Motor neuron (in vitro differentiated cells): ENCODE measurements at regions not wholly inside any gene's neighbourhood (a gene's known extent, or its start where the extent isn't known, plus 50 kb on each side); places are given as distances from the start of the nearest gene placed in this dataset.

Experiments used
- ATAC-seq, 8 experiments: fragments of 200-7000 bp; cut with Tn5 transposase; replicated peaks in 6 of 8; 2 replicates each; pipeline ENCODE4 v1.8.0; 2021; ENCODE audit warnings: mild to moderate bottlenecking in 8 of 8, moderate library complexity in 8 of 8
- H3K27ac ChIP-seq, 2 donors: fragments of 250-450 bp; sonication (Bioruptor Pico); 2 replicates each; pipeline ENCODE4 v1.9.0; 2021; ENCODE audit warnings: antibody characterized with exemption in 2 of 2, mild to moderate bottlenecking in 2 of 2, moderate library complexity in 1 of 2
- H3K4me1 ChIP-seq, 2 donors: fragments of 250-450 bp; sonication (Bioruptor Pico); replicated peaks in 1 of 2; 2 replicates each; pipeline ENCODE4 v1.6.1; 2021; ENCODE audit warnings: antibody characterized with exemption in 2 of 2, mild to moderate bottlenecking in 2 of 2, moderate library complexity in 1 of 2
- H3K4me3 ChIP-seq, 5 donors: fragments of 250-450 bp; sonication (Bioruptor Pico); 2 replicates each; pipeline ENCODE4 v1.9.0; 2021; ENCODE audit warnings: antibody characterized with exemption in 5 of 5, mild to moderate bottlenecking in 5 of 5, moderate library complexity in 4 of 5
- WGBS, 10 experiments: fragments of 450-650 bp; shearing (Covaris generic); methylation state at CpG; one replicate each; pipeline ENCODE4 v1.0.0; 2022; 5-methylcytosine and 5-hydroxymethylcytosine counted together
- in situ Hi-C, 9 experiments: fragments of 400-800 bp; cut with MboI; loops; one replicate each; pipeline ENCODE4 v1.15.0; 2021; ENCODE audit warnings: low sequenced_read_pairs in 9 of 9, low pct_unique_long_range_greater_than_20kb in 2 of 9; ENCODE audit not compliant: unreplicated experiment in 9 of 9

DNA sequence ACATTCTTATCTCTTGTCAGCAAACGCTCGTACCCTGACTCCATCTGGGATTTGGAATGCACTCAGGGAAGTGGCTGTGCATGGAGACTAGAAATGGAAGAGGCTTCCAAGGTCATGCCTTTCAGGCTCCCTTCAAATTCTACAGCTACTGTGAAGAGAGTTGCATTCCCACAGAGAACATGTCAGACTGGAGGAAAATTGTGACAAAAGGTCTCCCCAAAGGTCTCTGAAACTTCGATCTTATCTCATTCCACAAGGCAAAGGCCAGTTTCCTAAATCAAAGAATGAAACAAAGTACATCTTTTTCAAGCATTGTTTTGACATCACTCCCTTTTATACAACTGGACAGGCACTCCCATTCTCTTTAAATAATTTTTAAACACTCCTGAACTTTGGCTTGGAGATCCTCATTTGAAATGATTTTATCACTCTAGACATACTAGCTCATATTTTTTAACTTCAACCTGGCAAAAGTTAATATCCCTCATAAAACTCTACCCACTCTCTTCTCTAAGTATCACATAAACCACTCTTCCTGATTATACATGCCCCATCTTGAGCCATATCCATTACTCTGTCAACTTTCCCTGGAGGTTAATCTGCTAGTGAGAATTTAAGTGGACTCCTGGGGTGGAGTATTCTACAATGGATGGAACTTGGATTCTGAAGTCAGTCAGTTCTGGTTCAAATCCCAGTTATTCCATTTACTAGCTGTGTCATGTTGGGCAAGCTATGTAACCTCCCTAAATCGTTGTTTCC is 218.1 kb upstream of the HMGA2 start:
- no peaks in the 10 kb centered on the region for H3K4me1 ChIP-seq
- no peak for ATAC-seq
- H3K27ac ChIP-seq, result no peak overlapping the region
- WGBS, 10 experiments, result 50 to 94% (median 66%) methylated on average over 1 to 4 of the region's 4 CpGs; no CpG with 5 or more reads in 1 of the 10 experiments
- in situ Hi-C loops, result no loop called here
- no peak overlapping the region for H3K4me3 ChIP-seq

DNA sequence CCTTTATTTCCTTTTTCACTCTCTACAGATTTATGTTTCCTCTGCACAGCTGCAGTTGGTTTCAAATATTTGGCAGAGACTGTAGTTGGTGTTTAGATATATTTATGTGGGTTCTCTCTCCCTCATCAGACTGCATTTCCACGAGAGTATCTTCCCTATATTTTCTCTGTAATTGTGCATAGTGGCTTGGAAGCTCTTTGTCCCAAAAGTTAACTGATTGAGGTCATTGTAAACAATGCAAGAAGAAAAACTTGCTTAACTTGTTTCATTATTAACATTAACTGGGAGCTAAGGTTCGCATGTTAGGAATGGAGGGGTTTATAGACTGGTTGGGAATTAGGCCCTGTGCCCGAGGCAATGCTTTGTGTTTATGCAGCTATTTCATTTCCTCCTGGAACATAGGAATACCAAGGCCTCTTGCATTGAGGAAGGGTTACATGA is 216.9 kb upstream of the HMGA2 start:
- no peak overlapping the region for H3K27ac ChIP-seq
- in situ Hi-C loops, result no loop called here
- 20 to 100% (median 85%) methylated on average over 1 to 3 of the region's 3 CpGs for WGBS, 10 experiments

DNA sequence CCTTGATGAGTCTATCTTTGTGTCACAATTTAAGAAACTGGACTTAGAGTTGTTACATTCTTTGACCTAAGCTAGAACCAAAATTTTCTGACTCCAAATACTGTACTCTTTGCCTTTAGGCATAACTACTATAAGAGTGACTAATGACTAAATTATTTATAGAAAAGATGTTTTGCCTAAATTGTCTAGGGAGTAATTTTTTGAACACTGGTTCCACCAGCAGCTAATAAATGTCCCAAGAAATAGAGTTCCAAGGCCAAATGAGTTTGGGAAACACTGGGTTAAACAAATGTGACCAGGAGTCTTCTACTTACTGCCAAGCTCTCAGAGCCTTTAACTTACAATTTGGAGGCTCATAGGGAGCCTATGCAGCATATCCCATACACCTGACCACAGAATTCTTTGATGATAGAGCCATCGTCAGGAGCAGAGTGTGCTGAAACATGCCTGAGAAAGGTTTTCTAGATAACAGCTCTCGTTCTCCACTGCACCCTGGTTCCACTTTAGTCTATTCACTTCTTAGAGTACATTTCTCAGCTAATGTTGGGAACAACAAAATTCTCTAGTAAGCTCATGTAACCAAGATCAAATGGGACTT is 215.9 kb upstream of the HMGA2 start:
- WGBS, 10 experiments, result 40 to 100% (median 94%) methylated on average over 1 to 2 of the region's 2 CpGs; no CpG with 5 or more reads in 4 of the 10 experiments
- Histone ChIP-seq H3K4me3 (no peak overlapping the region), H3K4me1 (no peaks in the 10 kb centered on the region), H3K27ac (no peak overlapping the region)
- ATAC-seq, result no peak
- in situ Hi-C loops, result no loop called here

More for the DNA sequence above, 216.9 kb upstream of the HMGA2 start:
- Histone ChIP-seq H3K4me3 (no peak overlapping the region), H3K4me1 (no peaks in the 10 kb centered on the region)
- ATAC-seq, result no peak

DNA sequence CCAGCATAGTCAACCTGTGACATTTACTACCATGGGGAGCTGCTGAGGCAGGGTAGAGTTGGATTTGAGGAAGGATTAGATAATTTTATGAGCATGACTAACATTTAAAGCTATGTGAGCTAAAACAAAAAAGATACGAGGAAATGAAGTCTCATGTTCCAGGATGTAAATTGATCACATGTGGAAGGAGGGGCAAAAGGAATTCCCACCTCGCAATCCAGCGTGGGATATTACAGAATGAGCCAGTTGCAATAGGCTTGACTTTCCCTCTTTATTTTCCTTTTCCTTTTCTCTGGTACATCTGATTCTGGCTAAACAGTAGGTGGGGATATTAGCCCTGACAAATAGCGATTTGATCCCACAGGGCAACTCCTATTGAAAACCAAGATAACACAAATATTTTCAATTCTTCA is 214.9 kb upstream of the HMGA2 start:
- no peaks in the 10 kb centered on the region for H3K4me1 ChIP-seq
- no peak overlapping the region for H3K27ac ChIP-seq
- peak in 2 of 8 experiments; percentile 66 for ATAC-seq
- in situ Hi-C loops, result no loop called here
- no peak overlapping the region for H3K4me3 ChIP-seq
- 11 to 100% (median 80%) methylated on average over 1 to 4 of the region's 4 CpGs for WGBS, 10 experiments

DNA sequence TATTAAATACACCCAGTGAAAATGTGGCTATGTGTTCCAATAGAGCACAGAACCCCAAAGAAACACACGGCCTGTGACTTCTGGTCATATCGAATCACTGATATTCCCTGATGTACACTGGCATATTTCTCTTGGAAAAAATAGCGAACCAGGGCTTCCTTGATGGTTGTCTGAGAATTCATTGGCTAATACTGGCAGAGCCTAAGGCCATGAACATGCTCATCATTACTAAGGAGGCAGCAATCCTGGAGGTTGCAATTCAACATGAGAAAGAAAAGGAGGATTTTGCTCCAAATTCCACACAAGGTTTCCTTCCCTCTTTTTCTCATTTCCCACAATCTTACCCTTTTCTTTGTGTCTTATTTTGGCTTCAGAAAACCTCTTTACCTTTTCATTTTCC is 212.9 kb upstream of the HMGA2 start:
- WGBS, 10 experiments, result 82 to 100% (median 96%) methylated on average over 2 to 3 of the region's 3 CpGs; no CpG with 5 or more reads in 3 of the 10 experiments
- Histone ChIP-seq H3K4me3 (no peak overlapping the region), H3K4me1 (no peaks in the 10 kb centered on the region), H3K27ac (no peak overlapping the region)
- no peak for ATAC-seq
- in situ Hi-C loops, result no loop called here

DNA sequence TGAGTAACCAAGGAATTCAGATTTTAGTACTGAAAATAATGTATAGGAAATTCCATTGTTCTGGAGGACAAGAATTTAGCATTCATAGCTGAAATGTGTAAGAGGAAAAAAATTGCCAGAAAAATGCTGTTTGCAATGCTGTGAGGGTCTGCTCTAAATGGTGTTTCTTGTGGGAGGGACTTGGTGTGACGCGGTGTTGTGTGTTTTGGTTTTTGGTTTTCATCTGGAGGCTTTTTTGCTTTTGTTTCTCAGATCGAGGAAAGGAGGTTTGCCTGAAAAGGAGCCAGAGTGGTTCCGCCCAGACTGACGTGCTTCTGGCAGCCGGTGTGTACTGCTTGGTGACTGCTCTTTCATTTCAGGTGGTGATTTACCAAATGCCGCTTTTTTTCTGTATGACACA is 211.8 kb upstream of the HMGA2 start:
- WGBS, 10 experiments, result 47 to 100% (median 73%) methylated on average over 2 to 7 of the region's 7 CpGs; no CpG with 5 or more reads in 1 of the 10 experiments

DNA sequence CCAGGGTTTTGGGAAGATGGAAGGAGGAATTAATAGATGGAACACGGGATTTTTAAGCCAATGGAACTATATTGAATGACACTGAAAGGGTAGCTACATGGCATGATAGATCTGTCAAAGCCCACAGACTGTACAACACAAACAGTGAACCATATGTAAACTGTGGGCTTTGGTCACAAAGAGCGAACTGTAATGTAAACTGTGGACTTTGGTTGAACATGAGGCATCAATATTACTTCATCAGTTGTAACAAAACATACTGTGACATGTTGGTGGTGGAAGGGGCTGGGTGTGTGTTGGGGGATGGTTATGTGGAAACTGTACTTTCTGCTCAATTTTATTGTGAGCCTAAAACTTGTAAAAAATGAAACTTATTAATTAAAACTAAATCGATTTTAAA is 210.6 kb upstream of the HMGA2 start:
- H3K4me3 ChIP-seq, result no peak overlapping the region
- 68 to 95% (median 77%) methylated on average over 2 to 3 of the region's 3 CpGs; no CpG with 5 or more reads in 1 of the 10 experiments for WGBS, 10 experiments
- in situ Hi-C loops, result no loop called here
- ATAC-seq, result no peak
- H3K4me1 ChIP-seq, result no peaks in the 10 kb centered on the region
- H3K27ac ChIP-seq, result no peak overlapping the region

More for the DNA sequence above, 211.8 kb upstream of the HMGA2 start:
- Histone ChIP-seq H3K4me1 (no peaks in the 10 kb centered on the region), H3K27ac (no peak overlapping the region), H3K4me3 (no peak overlapping the region)
- in situ Hi-C loops, result no loop called here
- no peak for ATAC-seq

DNA sequence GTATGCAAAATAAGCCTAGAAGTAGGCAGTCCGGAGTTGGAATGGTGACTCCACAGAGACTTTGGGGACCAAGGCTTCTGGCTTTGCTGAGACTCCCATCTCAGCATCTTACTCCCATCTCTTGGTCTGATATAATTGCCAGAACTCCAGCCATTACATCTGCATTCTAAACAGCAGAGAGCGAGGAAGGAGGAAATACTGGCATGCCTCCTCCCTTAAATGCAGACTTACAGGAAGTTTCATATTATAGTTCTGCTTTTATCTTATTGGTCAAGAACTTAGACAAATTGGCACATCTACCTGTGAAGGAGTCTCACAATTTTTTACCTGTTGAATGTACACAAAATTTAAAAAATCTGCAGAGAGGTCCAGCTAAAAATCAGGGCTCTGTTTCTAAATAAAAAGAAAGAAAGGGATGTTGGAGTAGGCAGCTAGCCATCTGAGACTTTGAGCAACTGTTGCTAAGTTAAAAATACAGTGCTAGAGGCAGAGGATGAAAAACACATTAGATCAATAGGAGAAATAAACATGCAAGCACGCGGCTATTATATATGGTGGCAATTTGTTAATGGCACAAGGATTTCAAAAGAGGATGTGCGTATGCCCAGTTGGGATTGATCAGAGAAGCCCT is 209.9 kb upstream of the HMGA2 start:
- 61 to 100% (median 92%) methylated on average over 1 to 5 of the region's 5 CpGs for WGBS, 10 experiments
- H3K4me3 ChIP-seq, result no peak overlapping the region
- ATAC-seq, result no peak
- in situ Hi-C loops, result no loop called here
- H3K4me1 ChIP-seq, result no peaks in the 10 kb centered on the region
- no peak overlapping the region for H3K27ac ChIP-seq

DNA sequence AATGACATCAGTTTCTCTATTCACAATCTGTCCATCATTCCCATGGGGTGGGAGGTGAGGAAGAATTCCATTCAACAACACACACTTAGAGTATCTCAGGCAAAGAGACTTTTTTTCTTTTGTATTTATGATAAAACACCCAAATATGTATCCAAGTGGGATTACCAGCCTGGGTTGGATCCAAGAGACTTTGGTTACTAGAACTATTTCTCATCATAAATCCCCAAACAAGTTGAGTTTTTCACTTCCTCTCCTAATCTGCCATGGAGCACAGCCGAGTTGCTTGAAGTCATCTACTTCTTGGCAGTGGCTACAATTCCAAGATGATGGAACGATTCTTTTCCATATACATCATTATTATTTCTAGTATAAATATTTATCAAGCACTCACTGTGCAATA is 209.2 kb upstream of the HMGA2 start:
- Histone ChIP-seq H3K4me3 (no peak overlapping the region), H3K4me1 (no peaks in the 10 kb centered on the region), H3K27ac (no peak overlapping the region)
- no peak for ATAC-seq
- 0 to 100% (median 86%) methylated on average over 1 to 2 of the region's 2 CpGs; no CpG with 5 or more reads in 2 of the 10 experiments for WGBS, 10 experiments
- in situ Hi-C loops, result no loop called here

DNA sequence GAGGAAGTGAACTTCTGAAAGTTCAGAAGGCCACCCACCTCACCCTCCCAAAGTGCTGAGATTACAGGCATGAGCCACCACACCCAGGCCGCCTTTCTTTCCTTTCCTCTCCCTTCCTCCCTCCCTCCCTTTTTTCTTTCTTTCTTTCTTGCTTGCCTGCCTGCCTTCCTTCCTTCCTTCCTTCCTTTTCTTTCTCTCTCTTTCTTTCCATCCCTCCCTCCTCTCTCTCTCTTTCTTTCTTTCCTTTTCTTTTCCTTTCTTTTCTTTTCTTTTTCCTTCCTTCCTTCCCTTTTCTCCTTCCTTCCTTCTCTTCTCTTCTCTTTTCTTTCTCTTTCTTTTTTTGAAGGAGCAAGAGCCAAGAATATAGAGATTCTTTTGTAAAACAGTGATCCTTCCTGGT is 208.3 kb upstream of the HMGA2 start:
- WGBS, 10 experiments, result 80 to 100% (median 91%) methylated on average over 1 of the region's 1 CpG; no CpG with 5 or more reads in 4 of the 10 experiments
- ATAC-seq, result no peak
- no peak overlapping the region for H3K27ac ChIP-seq

DNA sequence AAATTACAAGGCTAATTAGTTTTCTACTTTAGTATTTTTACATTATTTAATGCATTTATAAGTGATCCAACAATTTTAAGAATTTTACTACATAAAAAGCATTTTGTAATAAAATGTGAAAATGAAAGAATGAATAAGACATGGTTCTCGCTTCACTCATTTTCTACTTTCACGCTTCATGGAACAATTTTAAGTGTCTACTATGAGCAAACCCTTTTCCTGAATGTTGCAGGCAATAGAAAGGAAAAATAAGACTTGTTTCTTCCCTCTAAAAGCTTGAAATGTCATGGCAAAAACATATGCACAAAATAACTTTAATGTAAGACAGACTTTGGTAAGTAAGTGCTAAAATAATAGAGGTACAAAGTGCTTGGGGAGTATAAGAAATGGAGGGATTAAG is 205.7 kb upstream of the HMGA2 start:
- no peak for ATAC-seq
- Histone ChIP-seq H3K4me1 (no peaks in the 10 kb centered on the region), H3K27ac (no peak overlapping the region), H3K4me3 (no peak overlapping the region)
- in situ Hi-C loops, result no loop called here
- 93 to 100% (median 100%) methylated on average over 2 of the region's 2 CpGs for WGBS, 10 experiments

More for the DNA sequence above, 208.3 kb upstream of the HMGA2 start:
- H3K4me1 ChIP-seq, result no peaks in the 10 kb centered on the region
- in situ Hi-C loops, result no loop called here
- no peak overlapping the region for H3K4me3 ChIP-seq

DNA sequence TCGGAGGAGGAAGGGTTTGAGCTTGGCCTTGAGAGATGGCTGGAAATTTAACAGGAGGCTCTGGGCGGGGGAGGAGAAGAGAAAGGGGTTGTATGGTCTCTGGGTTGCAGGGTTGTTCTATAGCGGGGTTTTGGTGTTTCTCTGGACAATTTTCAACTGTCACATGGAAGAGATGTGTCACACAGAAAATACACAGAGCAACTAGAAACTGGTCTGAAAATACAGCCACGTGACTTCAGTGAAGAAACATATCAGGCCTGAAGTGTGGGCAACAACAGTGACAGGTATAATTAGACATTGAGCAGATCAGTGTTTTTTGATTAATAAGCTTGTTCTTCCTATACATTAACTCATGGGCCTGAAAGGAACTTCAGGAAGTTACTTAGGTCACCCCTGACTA is 205.3 kb upstream of the HMGA2 start:
- Histone ChIP-seq H3K27ac (no peak overlapping the region), H3K4me3 (no peak overlapping the region), H3K4me1 (no peaks in the 10 kb centered on the region)
- in situ Hi-C loops, result no loop called here
- no peak for ATAC-seq
- 60 to 91% (median 79%) methylated on average over 1 to 4 of the region's 4 CpGs; no CpG with 5 or more reads in 2 of the 10 experiments for WGBS, 10 experiments

DNA sequence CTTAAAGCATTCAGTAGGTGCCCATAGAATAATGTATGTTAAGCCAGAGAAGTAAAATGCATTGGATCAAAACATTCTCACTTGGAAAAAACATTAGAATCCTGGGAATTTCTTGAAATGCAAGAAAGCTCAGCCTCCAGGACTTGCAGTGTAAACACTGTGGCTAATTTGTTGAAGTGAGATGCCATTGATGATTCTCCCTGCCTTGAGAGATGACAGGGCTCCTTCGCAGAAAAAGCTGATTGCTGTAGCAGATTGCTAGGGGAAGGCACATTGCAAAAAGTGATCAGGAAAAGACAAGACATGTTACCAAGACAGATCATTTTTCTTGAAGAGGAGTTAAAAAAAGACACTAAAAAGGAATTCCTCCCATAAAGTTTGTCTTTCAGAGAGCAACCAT is 204.2 kb upstream of the HMGA2 start:
- Histone ChIP-seq H3K4me3 (no peak overlapping the region), H3K4me1 (no peaks in the 10 kb centered on the region), H3K27ac (no peak overlapping the region)
- in situ Hi-C loops, result no loop called here
- peak in 1 of 8 experiments; percentile 72 for ATAC-seq
- WGBS, 10 experiments, result 33 to 100% (median 50%) methylated on average over 1 of the region's 1 CpG; no CpG with 5 or more reads in 5 of the 10 experiments
